Neuronal stem cell (in vitro differentiated cells): ENCODE measurements at regions not wholly inside any gene's neighbourhood (a gene's known extent, or its start where the extent isn't known, plus 50 kb on each side); places are given as distances from the start of the nearest gene placed in this dataset.
"Not testable (repeated sequence)": the region's sequence is repeated elsewhere in the genome, so short reads cannot be mapped to it uniquely, and the experiment has no call there.

Experiments
- DNase-seq: peaks from one replicate; pipeline ENCODE4 v3.0.0-alpha.2; 2013; ENCODE audit warnings: low spot score
- H2AFZ ChIP-seq: one replicate; pipeline ENCODE4 v1.6.1; 2013; ENCODE audit warnings: mild to moderate bottlenecking, low read length, inconsistent platforms
- H2AK5ac ChIP-seq: 2 replicates; pipeline ENCODE4 v1.6.1; 2013; ENCODE audit warnings: low read depth, mild to moderate bottlenecking, inconsistent platforms, low read length, moderate library complexity, mixed read lengths
- H2BK120ac ChIP-seq: 2 replicates; pipeline ENCODE4 v1.6.1; 2013; ENCODE audit warnings: low read depth, mild to moderate bottlenecking, inconsistent platforms, low read length, moderate library complexity, mixed read lengths
- H2BK12ac ChIP-seq: one replicate; pipeline ENCODE4 v1.6.1; 2013; ENCODE audit warnings: low read length, inconsistent platforms
- H2BK15ac ChIP-seq: 2 replicates; pipeline ENCODE4 v1.6.1; 2013; ENCODE audit warnings: mild to moderate bottlenecking, low read length, inconsistent platforms, mixed read lengths
- H2BK5ac ChIP-seq: one replicate; pipeline ENCODE4 v1.6.1; 2013; ENCODE audit warnings: inconsistent platforms, mild to moderate bottlenecking, low read length, moderate library complexity
- H3K14ac ChIP-seq: one replicate; pipeline ENCODE4 v1.6.1; 2013; ENCODE audit warnings: low read length, inconsistent platforms
- H3K18ac ChIP-seq: 2 replicates; pipeline ENCODE4 v1.6.1; 2013; ENCODE audit warnings: low read length, inconsistent platforms
- H3K23ac ChIP-seq: 2 replicates; pipeline ENCODE4 v1.6.1; 2013; ENCODE audit warnings: low read depth, mild to moderate bottlenecking, mixed read lengths, low read length, inconsistent platforms; ENCODE audit not compliant: poor library complexity
- H3K27ac ChIP-seq: replicated peaks from 3 replicates; pipeline ENCODE4 v1.5.1; 2013; ENCODE audit warnings: low read length, inconsistent platforms
- H3K27me3 ChIP-seq, 3 experiments: 2 replicates each; pipeline ENCODE4 v1.6.1; 2013; ENCODE audit warnings: low read length in 3 of 3, mild to moderate bottlenecking in 2 of 3, inconsistent platforms in 1 of 3, low read depth in 1 of 3, mixed read lengths in 1 of 3, moderate library complexity in 1 of 3; ENCODE audit not compliant: control insufficient read depth in 3 of 3, insufficient read depth in 3 of 3
- H3K36me3 ChIP-seq, 2 donors: replicated peaks in 1 of 2; 2 replicates each; pipeline ENCODE4 v1.6.1; 2013; ENCODE audit warnings: low read length in 2 of 2; ENCODE audit not compliant: control insufficient read depth in 2 of 2, insufficient read depth in 2 of 2
- H3K4ac ChIP-seq: 2 replicates; pipeline ENCODE4 v1.6.1; 2013; ENCODE audit warnings: inconsistent platforms, mild to moderate bottlenecking, low read length, moderate library complexity
- H3K4me1 ChIP-seq, 2 donors: 1 replicate in 1 of 2; 2 replicates in 1 of 2; pipeline ENCODE4 v1.6.1; 2013; ENCODE audit warnings: low read length in 2 of 2, low read depth in 1 of 2; ENCODE audit not compliant: control insufficient read depth in 2 of 2, insufficient read depth in 1 of 2
- H3K4me2 ChIP-seq: one replicate; pipeline ENCODE4 v1.6.1; 2013; ENCODE audit warnings: mild to moderate bottlenecking, low read length, inconsistent platforms; ENCODE audit not compliant: insufficient read depth, poor library complexity, severe bottlenecking
- H3K4me3 ChIP-seq, 2 donors: 2 replicates each; pipeline ENCODE4 v1.5.1; 2013; ENCODE audit warnings: low read length in 2 of 2, mild to moderate bottlenecking in 2 of 2, inconsistent platforms in 1 of 2, moderate library complexity in 1 of 2
- H3K79me1 ChIP-seq: one replicate; pipeline ENCODE4 v1.6.1; 2013; ENCODE audit warnings: low read depth, mild to moderate bottlenecking, inconsistent platforms, low read length, moderate library complexity
- H3K9ac ChIP-seq: one replicate; pipeline ENCODE4 v1.6.1; 2013; ENCODE audit warnings: mild to moderate bottlenecking, low read depth, low read length, inconsistent platforms; ENCODE audit not compliant: poor library complexity
- H3K9me3 ChIP-seq, 2 donors: replicated peaks in 1 of 2; 2 replicates each; pipeline versions ENCODE3 to v1.6.1; 2013; ENCODE audit warnings: low read length in 2 of 2, mild to moderate bottlenecking in 2 of 2, inconsistent platforms in 1 of 2, low read depth in 1 of 2, mixed read lengths in 1 of 2, moderate library complexity in 1 of 2; ENCODE audit not compliant: control insufficient read depth in 2 of 2, insufficient read depth in 1 of 2
- H4K8ac ChIP-seq: one replicate; pipeline ENCODE4 v1.6.1; 2013; ENCODE audit warnings: low read depth, mild to moderate bottlenecking, inconsistent platforms, low read length, moderate library complexity
- H4K91ac ChIP-seq: one replicate; pipeline ENCODE4 v1.6.1; 2013; ENCODE audit warnings: low read length, low read depth, mild to moderate bottlenecking, inconsistent platforms; ENCODE audit not compliant: poor library complexity
- WGBS, 2 donors: extraction: QIAGEN DNeasy Blood & Tissue Kit; methylation state at CpG; one replicate each; pipeline ENCODE4 v1.1.7; 2013; ENCODE audit warnings: missing lambda C conversion rate in 2 of 2, mixed read lengths in 1 of 2; ENCODE audit not compliant: insufficient read length in 2 of 2, insufficient replicate concordance in 1 of 2; ENCODE audit errors: extremely low coverage in 2 of 2; 5-methylcytosine and 5-hydroxymethylcytosine counted together

DNA sequence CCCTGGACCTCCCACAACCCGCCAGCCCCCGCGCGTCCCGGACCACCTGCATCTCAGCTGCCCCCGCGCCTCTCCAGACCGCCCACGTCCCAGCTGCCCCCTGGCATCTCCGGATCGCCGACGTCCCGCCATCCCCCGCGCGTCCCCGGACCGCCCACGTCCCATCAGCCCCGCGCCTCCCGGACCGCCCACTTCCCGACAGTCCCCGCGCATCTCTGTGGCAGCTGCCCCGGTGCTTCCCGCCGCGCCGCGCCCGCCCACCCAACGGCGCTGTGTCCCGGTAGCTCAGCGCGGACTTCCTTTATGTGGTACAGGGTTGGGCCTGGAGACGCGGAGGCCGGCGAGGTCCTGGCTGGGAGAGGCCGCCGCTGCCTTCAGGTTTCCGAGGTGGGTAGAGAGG, 874.9 kb downstream of the TMEM121 start:
- H3K9ac ChIP-seq, H3K4me2 ChIP-seq, H3K4me3 ChIP-seq, H3K23ac ChIP-seq, H2AFZ ChIP-seq, H3K18ac ChIP-seq, H2BK12ac ChIP-seq, H2AK5ac ChIP-seq, H3K14ac ChIP-seq, H4K8ac ChIP-seq, DNase-seq, H2BK15ac ChIP-seq, H2BK5ac ChIP-seq, H3K27ac ChIP-seq, H4K91ac ChIP-seq, H3K27me3 ChIP-seq, H2BK120ac ChIP-seq, H3K79me1 ChIP-seq, H3K9me3 ChIP-seq, H3K4me1 ChIP-seq, H3K36me3 ChIP-seq, H3K4ac ChIP-seq: not testable (repeated sequence)
- no CpG with 5 or more reads among the region's 46 CpGs for WGBS, 2 donors

DNA sequence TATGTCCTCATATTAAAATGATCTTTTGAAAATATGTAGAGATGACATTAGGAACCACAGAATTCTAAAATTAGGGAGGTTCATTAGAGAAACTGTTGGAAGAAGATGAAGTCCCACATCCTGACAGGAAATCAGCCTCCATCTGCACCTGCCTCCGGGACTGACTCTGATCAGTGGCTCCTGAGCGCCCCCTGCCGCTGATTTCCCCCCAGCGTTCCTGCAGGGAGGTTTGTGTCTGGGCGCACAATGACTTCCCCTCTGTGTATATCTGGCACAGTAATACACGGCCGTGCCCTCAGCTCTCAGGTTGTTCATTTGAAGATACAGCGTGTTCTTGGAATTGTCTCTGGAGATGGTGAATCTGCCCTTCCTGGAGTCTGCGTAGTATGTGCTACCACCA, 883.8 kb downstream of the TMEM121 start:
- not testable (repeated sequence) for H2BK15ac ChIP-seq, H3K4me1 ChIP-seq, H2BK12ac ChIP-seq, H2AFZ ChIP-seq, H3K4me2 ChIP-seq, H3K36me3 ChIP-seq, H3K4ac ChIP-seq, H3K27ac ChIP-seq, H2BK120ac ChIP-seq, H2BK5ac ChIP-seq, H3K14ac ChIP-seq, H3K79me1 ChIP-seq, H2AK5ac ChIP-seq, DNase-seq, H3K4me3 ChIP-seq, H3K23ac ChIP-seq, H4K91ac ChIP-seq, H4K8ac ChIP-seq, H3K9ac ChIP-seq, H3K27me3 ChIP-seq, H3K9me3 ChIP-seq, H3K18ac ChIP-seq
- no CpG with 5 or more reads among the region's 9 CpGs for WGBS, 2 donors

DNA sequence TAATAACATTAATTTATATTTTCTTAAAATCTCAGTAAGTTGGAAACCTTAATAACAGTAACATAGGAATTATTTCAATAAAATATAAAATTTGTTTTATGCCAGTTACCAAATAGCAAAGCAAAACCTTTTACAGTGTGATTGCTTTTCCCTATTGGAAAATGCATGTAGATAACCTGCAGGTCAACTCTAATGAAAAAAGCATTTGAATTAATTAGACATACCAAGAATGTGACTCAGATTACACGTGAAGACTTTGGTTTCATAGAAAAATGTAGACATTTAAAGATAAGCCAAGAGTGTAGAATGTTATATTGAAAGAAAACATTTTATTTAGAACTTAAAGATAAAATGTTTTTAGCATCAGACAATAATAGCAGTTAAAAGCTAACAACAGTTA, 888.1 kb downstream of the TMEM121 start:
- no peak overlapping the region for H3K4me2 ChIP-seq
- DNase-seq: no peak
- H2AK5ac ChIP-seq: no peak overlapping the region
- H3K9ac ChIP-seq: no peak overlapping the region
- no CpG with 5 or more reads among the region's 1 CpG for WGBS, 2 donors
- no peak overlapping the region for H3K4ac ChIP-seq
- no peak overlapping the region for H3K18ac ChIP-seq
- no peaks in the 10 kb centered on the region for H3K79me1 ChIP-seq
- H3K27me3 ChIP-seq: no peaks in the 10 kb centered on the region
- no peaks in the 10 kb centered on the region for H3K36me3 ChIP-seq
- H3K4me3 ChIP-seq: no peak overlapping the region
- H3K23ac ChIP-seq: no peak overlapping the region
- peaks cover 0 to 8% of the 10 kb centered on the region in 2 donors for H3K9me3 ChIP-seq
- no peak overlapping the region for H2BK5ac ChIP-seq
- no peak overlapping the region for H2BK15ac ChIP-seq
- no peak overlapping the region for H2AFZ ChIP-seq
- H2BK12ac ChIP-seq: no peak overlapping the region
- H3K27ac ChIP-seq: no peak overlapping the region
- no peak overlapping the region for H3K14ac ChIP-seq
- no peaks in the 10 kb centered on the region for H3K4me1 ChIP-seq
- H4K91ac ChIP-seq: no peak overlapping the region
- H4K8ac ChIP-seq: no peak overlapping the region
- H2BK120ac ChIP-seq: no peak overlapping the region

DNA sequence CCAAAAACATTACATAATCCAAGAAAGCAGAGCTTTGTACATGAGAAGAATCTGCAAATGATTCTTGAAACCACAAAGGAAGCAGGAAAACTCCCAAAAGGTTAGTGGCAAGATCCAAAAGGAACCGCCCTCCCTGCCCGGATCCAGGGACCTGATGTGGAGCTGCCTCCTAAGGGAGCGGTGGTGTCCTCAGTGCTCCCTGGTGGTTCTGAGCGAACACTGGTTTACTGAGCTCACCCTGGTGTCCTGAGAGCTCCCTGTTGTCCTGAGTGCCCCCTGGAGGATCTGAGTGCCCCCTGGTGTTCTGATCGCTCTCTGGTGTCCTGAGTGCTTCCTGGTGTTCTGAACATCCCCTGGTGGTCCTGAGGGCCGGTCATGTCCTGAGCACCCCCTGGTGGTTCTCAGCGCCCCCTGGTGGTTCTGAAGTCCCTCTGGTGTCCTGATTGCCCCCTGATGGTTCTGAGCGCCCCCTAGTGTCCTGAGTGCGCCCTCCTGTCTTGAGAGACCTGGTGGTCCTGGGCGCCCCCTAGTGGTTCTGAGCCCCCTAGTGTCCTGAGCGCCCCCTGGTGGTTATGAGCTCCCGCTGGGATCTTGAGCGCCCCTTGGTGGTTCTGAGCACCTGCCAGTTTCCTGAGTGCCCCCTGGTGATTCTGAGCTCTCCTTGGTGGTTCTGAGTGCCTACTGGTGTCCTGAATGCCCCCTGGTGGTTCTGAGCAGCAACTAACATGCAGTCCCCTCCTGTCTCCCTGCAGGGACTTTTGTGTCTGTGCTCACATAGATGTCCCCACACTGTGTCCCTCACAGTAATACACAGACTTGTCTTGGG, 891.1 kb downstream of the TMEM121 start:
- no peak overlapping the region for H3K27ac ChIP-seq
- no peak overlapping the region for H3K14ac ChIP-seq
- no peaks in the 10 kb centered on the region for H3K79me1 ChIP-seq
- no peak overlapping the region for H2BK12ac ChIP-seq
- no peak overlapping the region for H2AK5ac ChIP-seq
- no peak overlapping the region for H3K18ac ChIP-seq
- no peak overlapping the region for H3K4me2 ChIP-seq
- no peak overlapping the region for H4K91ac ChIP-seq
- H3K27me3 ChIP-seq: no peaks in the 10 kb centered on the region
- no peak overlapping the region for H4K8ac ChIP-seq
- no peaks in the 10 kb centered on the region for H3K36me3 ChIP-seq
- no peak overlapping the region for H2BK120ac ChIP-seq
- no peak overlapping the region for H3K4ac ChIP-seq
- no peak overlapping the region for H2AFZ ChIP-seq
- no peaks in the 10 kb centered on the region for H3K4me1 ChIP-seq
- no peak overlapping the region for H3K4me3 ChIP-seq
- no peak overlapping the region for H3K9ac ChIP-seq
- no peak for DNase-seq
- H3K23ac ChIP-seq: no peak overlapping the region
- no peak overlapping the region for H2BK15ac ChIP-seq
- no peak overlapping the region for H2BK5ac ChIP-seq
- WGBS, 2 donors: no CpG with 5 or more reads among the region's 13 CpGs
- H3K9me3 ChIP-seq: peaks cover 0 to 8% of the 10 kb centered on the region in 2 donors
